Stomach smooth muscle (tissue), 2 donors: ENCODE measurements at regions not wholly inside any gene's neighbourhood (a gene's known extent, or its start where the extent isn't known, plus 50 kb on each side); places are given as distances from the start of the nearest gene placed in this dataset.

Source experiments
- H3K27ac ChIP-seq: one replicate; pipeline ENCODE4 v1.7.0; 2013; ENCODE audit warnings: mild to moderate bottlenecking, low read length, inconsistent platforms
- H3K27me3 ChIP-seq, 2 donors: one replicate each; pipeline ENCODE4 v1.7.0; 2013; ENCODE audit warnings: low read length in 2 of 2; ENCODE audit not compliant: insufficient read depth in 2 of 2, control insufficient read depth in 1 of 2
- H3K36me3 ChIP-seq, 2 donors: one replicate each; pipeline ENCODE4 v1.7.0; 2013; ENCODE audit warnings: low read length in 2 of 2; ENCODE audit not compliant: control insufficient read depth in 2 of 2, insufficient read depth in 2 of 2
- H3K4me1 ChIP-seq: one replicate; pipeline ENCODE4 v1.7.0; 2013; ENCODE audit warnings: low read length; ENCODE audit not compliant: control insufficient read depth, insufficient read depth
- H3K4me3 ChIP-seq, 2 donors: one replicate each; pipeline ENCODE4 v1.7.0; 2013; ENCODE audit warnings: low read length in 2 of 2
- H3K9ac ChIP-seq, 2 donors: one replicate each; pipeline ENCODE4 v1.7.0; 2013; ENCODE audit warnings: low read length in 2 of 2, mild to moderate bottlenecking in 1 of 2
- H3K9me3 ChIP-seq, 2 donors: one replicate each; pipeline ENCODE4 v1.7.0; 2013; ENCODE audit warnings: low read length in 2 of 2; ENCODE audit not compliant: control insufficient read depth in 2 of 2
- donor health status: healthy.
- donor health status: Pancreatic carcinoma.

DNA sequence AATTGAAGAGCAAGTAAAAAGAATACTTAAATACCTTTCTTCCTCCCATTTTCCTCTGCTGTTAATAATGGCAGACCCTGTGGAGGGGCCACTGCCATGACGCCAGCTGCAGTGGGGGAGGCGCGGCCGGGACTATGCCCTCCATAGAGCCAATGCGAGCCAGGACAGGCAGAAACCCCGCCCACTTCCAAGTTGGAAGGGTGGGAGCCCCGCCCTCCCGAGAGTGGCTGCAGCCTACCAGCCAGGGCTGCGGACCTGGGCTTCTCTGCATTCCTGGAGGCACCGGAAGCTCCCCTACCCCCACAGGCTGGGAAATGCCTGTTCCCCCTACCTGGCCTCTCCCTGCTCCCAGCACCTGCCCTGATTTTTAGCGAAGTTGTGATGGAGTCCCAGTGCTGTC, 439.4 kb upstream of the CDH19 start:
- Histone ChIP-seq H3K36me3 (no peaks in the 10 kb centered on the region), H3K9ac (no peak overlapping the region), H3K4me1 (no peaks in the 10 kb centered on the region), H3K4me3 (no peak overlapping the region), H3K27ac (no peak overlapping the region), H3K27me3 (no peaks in the 10 kb centered on the region), H3K9me3 (no peaks in the 10 kb centered on the region)

DNA sequence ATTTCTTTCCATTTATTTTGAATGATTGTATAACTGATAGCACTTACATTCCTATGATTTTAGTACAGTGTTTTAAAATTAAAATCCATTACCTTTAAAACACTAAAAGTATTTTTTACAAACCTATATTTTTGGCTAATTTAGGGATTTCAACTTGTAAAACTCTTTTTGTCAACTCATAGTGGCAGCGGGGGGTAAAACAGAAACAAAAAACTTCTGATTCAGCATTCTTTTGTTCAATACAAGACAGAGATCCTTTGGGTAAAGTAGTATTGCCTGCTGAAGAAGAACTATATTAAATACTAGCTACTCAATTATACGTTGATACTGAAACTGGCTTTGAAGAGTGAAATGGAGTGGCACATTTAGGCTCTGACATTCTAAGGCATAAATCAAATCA, 437.4 kb upstream of the CDH19 start:
- Histone ChIP-seq H3K9me3 (no peaks in the 10 kb centered on the region), H3K27ac (no peak overlapping the region), H3K27me3 (no peaks in the 10 kb centered on the region), H3K36me3 (no peaks in the 10 kb centered on the region), H3K4me1 (no peaks in the 10 kb centered on the region), H3K9ac (no peak overlapping the region), H3K4me3 (no peak overlapping the region)

DNA sequence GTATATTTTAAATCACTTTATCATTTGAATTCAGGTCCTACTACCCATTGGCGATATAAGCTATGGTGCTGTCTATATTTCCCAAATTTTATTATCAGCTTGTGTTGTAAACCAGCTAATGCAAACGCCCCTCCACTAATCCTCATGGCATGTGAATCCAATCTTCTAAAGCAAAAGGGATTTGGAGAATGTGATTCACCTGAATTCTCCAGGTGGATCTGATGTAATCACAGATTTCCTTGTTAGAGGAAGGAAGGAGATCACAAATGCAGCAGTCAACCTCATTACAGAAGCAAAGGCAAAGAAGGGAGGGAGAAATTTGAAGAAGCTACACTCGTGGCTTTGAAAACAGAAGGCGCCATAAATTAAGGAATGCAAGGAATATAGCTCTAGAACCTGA, 431.1 kb upstream of the CDH19 start:
- no peaks in the 10 kb centered on the region for H3K36me3 ChIP-seq
- H3K27me3 ChIP-seq = no peaks in the 10 kb centered on the region
- H3K9me3 ChIP-seq = no peaks in the 10 kb centered on the region
- H3K9ac ChIP-seq = no peak overlapping the region
- H3K27ac ChIP-seq = no peak overlapping the region
- no peak overlapping the region for H3K4me3 ChIP-seq
- H3K4me1 ChIP-seq = no peaks in the 10 kb centered on the region

DNA sequence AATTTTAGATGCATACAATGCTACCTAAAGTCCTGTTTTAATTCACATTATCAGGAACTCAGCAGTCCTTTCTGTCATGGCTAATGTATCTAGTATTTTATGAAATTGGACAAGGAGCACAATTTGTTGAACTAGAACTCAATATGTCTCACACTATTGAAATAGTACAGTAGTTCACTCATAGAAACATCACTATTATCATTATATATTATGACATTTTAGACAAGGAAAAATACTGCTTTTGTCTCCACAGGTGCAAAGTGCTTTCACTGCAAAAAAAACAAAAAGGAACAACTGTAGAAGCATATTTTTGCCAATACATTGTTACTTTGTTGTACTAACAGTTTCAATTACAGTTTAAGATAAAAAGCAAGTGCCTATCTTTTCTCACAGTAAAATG, 419.2 kb upstream of the CDH19 start:
- no peaks in the 10 kb centered on the region for H3K27me3 ChIP-seq
- H3K9ac ChIP-seq = no peak overlapping the region
- no peaks in the 10 kb centered on the region for H3K9me3 ChIP-seq
- H3K27ac ChIP-seq = no peak overlapping the region
- H3K36me3 ChIP-seq = no peaks in the 10 kb centered on the region
- no peaks in the 10 kb centered on the region for H3K4me1 ChIP-seq
- H3K4me3 ChIP-seq = no peak overlapping the region

DNA sequence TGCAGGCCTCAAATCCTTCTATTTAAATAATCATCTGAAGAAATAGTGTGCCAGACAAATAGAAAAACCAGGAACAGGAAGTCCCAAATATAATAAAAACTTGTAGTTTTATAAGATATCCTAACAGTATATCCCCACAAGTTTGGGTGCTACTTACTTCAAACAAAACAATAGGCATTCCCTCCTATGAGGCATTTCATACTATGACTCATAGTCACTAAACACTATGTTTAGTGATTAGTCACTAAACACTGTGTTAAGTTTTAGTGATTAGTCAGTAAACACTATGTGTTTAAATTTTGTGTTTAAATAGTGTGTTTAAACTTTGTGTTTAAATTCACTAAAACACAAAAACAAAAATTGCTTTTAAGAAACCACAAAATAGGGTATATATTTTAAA, 407.0 kb upstream of the CDH19 start:
- Histone ChIP-seq H3K9ac (no peak overlapping the region), H3K27ac (no peak overlapping the region), H3K4me3 (no peak overlapping the region), H3K4me1 (no peaks in the 10 kb centered on the region), H3K9me3 (no peaks in the 10 kb centered on the region), H3K27me3 (no peaks in the 10 kb centered on the region), H3K36me3 (no peaks in the 10 kb centered on the region)

DNA sequence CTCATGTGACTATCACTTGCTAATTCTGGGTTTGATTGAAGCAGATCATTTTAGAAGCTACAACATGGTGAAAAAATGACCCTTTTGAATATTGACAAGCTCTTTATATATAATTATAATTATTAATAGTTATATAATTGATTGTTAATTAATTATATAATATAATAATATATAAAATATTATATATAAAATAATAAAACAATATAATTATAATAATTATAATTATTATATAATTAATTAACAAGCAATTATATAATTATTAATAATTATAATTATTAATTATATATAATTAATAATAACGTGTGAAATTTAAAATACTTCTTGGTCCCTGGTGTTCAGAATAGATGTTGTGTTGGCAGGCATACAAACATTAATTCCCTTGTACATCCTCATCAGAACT, 404.1 kb upstream of the CDH19 start:
- no peaks in the 10 kb centered on the region for H3K27me3 ChIP-seq
- H3K27ac ChIP-seq = no peak overlapping the region
- H3K9me3 ChIP-seq = no peaks in the 10 kb centered on the region
- H3K9ac ChIP-seq = no peak overlapping the region
- H3K4me1 ChIP-seq = no peaks in the 10 kb centered on the region
- no peaks in the 10 kb centered on the region for H3K36me3 ChIP-seq
- no peak overlapping the region for H3K4me3 ChIP-seq

DNA sequence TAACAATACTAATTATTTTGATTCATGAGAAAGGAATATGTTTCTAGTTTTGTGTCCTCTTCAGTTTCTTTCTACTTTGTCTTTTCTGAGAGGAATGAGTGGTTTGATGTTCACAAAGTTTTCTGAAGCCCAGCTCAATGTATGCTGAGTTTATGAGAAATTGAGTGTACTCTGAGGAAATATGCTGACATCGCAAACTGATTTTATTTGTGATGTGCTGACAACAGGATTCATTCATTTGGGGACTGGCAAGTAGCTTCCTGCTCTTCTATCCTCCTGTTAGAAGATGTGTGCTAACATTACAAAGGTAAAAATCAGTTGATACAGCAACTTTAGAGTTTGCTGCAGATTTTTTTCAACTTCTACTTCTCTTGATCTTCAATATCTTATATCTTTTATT, 403.2 kb upstream of the CDH19 start:
- Histone ChIP-seq H3K36me3 (no peaks in the 10 kb centered on the region), H3K4me3 (no peak overlapping the region), H3K27ac (no peak overlapping the region), H3K9me3 (no peaks in the 10 kb centered on the region), H3K4me1 (no peaks in the 10 kb centered on the region), H3K27me3 (no peaks in the 10 kb centered on the region), H3K9ac (no peak overlapping the region)

DNA sequence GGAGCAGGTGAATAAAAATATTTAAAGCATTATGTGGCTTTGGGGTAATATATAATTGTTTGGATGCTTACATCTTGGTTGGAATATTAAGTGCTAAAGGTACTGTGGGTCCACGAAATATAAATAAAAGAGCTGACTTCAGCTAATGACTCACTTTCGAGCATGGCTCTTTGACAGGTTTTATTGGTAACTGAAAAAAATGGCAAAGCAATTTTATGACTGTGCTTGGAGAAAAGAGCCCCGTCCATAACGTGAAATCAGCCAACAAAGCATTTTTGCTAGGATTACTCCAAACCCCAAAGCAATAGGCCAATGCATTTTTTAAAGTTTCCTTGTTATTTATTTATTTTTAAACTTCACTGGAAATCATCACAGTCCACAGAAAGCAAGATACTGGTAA, 397.2 kb upstream of the CDH19 start:
- no peaks in the 10 kb centered on the region for H3K4me1 ChIP-seq
- no peaks in the 10 kb centered on the region for H3K27me3 ChIP-seq
- no peaks in the 10 kb centered on the region for H3K36me3 ChIP-seq
- H3K9ac ChIP-seq = no peak overlapping the region
- no peaks in the 10 kb centered on the region for H3K9me3 ChIP-seq
- H3K4me3 ChIP-seq = no peak overlapping the region
- H3K27ac ChIP-seq = no peak overlapping the region

DNA sequence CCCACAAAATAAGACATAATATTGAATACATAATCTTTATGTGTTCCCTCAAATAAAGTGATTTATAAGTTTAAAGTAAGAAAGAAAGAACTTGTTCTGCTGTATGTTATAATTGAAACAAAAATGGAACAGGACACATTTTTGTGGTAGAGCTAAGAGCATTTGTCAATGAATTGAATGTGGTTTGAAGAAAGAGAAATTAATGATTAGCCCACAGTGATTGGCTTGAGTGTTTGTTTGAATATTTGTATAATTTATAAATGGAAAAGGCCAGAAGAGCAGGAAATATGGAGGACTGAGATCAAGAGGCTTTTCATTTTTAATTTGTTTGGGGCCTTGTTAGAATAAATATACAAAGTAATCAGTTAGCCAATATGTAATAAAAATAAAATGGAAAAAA, 395.1 kb upstream of the CDH19 start:
- Histone ChIP-seq H3K4me3 (no peak overlapping the region), H3K27ac (no peak overlapping the region), H3K36me3 (no peaks in the 10 kb centered on the region), H3K9me3 (no peaks in the 10 kb centered on the region), H3K27me3 (no peaks in the 10 kb centered on the region), H3K9ac (no peak overlapping the region), H3K4me1 (no peaks in the 10 kb centered on the region)

DNA sequence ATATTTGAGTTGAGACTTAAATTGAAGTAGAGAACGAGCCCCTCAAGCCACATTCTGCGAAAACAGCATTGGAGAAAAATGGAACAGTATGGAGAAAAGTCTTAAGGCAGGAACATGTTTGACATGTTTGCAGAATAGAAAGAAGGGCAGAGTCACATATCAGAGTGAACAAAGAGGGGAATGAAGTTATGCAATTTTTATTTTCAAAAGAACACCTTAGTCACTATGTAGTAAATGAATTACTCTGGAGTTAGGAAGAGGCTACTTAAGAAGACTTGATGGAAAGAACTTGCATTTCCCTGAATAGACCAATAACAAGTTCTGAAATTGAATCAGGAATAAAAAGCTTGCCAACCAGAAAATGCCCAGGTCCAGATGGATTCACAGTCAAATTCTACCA, 391.4 kb upstream of the CDH19 start:
- H3K27ac ChIP-seq = no peak overlapping the region
- H3K36me3 ChIP-seq = no peaks in the 10 kb centered on the region
- no peak overlapping the region for H3K9ac ChIP-seq
- no peaks in the 10 kb centered on the region for H3K27me3 ChIP-seq
- no peaks in the 10 kb centered on the region for H3K4me1 ChIP-seq
- H3K4me3 ChIP-seq = no peak overlapping the region
- no peaks in the 10 kb centered on the region for H3K9me3 ChIP-seq

DNA sequence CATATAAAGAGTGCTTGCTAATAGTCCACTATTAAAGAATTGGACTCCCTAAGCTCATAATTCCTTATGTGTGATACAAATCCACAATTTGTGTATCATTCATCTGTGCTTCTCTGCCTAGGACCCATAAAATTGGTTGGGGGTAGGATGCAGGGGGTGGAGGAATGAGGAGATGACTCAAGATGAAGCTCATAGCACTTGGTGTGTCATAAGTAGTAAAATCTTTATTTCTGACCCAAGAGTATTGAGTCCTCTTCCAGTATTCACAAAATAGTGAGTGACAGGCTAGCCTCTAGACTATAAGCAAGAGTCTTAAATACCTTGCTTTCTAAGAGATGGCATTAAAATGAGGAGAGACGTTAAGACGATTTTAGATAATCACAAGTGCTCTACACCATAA, 390.9 kb upstream of the CDH19 start:
- H3K4me3 ChIP-seq = no peak overlapping the region
- no peaks in the 10 kb centered on the region for H3K36me3 ChIP-seq
- no peaks in the 10 kb centered on the region for H3K4me1 ChIP-seq
- H3K9ac ChIP-seq = no peak overlapping the region
- H3K27ac ChIP-seq = no peak overlapping the region
- H3K27me3 ChIP-seq = no peaks in the 10 kb centered on the region
- H3K9me3 ChIP-seq = no peaks in the 10 kb centered on the region

DNA sequence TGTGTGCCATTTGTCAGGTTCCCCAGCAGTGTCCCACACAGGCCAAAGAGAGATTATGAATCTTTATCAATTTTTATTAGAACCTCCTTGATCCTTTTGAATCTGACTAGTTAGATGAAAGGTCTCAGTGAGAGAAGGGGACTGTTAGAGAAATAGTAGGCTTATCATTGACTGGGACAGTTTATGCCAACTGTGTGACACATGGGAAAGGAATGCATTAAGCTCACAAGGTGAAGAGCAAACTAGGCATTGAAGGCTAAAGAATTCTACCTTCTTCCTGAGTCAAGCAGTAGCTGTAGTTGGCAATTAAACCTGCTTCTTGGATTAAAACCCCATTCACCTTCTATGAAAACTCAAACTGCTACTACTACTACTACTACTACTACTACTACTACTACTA, 389.6 kb upstream of the CDH19 start:
- Histone ChIP-seq H3K4me1 (no peaks in the 10 kb centered on the region), H3K27ac (no peak overlapping the region), H3K27me3 (no peaks in the 10 kb centered on the region), H3K4me3 (no peak overlapping the region), H3K9ac (no peak overlapping the region), H3K9me3 (no peaks in the 10 kb centered on the region), H3K36me3 (no peaks in the 10 kb centered on the region)
